Spinal cord (tissue), 9 donors: ENCODE measurements at regions not wholly inside any gene's neighbourhood (a gene's known extent, or its start where the extent isn't known, plus 50 kb on each side); places are given as distances from the start of the nearest gene placed in this dataset.

Experiments used
- DNase-seq, 6 donors: peaks; one replicate each; pipeline versions ENCODE4 v3.0.0 to v3.0.0-alpha.2; 2013 to 2015; ENCODE audit warnings: low spot score in 6 of 6, low read depth in 4 of 6
- H3K27ac ChIP-seq: one replicate; pipeline ENCODE4 v1.5.1; 2013; ENCODE audit warnings: low read depth, low read length, control low read depth
- H3K27me3 ChIP-seq: one replicate; pipeline ENCODE4 v1.6.1; 2013; ENCODE audit warnings: low read length; ENCODE audit not compliant: control insufficient read depth, insufficient read depth
- H3K36me3 ChIP-seq: one replicate; pipeline ENCODE4 v1.6.1; 2013; ENCODE audit warnings: low read length; ENCODE audit not compliant: control insufficient read depth, insufficient read depth
- H3K4me1 ChIP-seq: one replicate; pipeline ENCODE4 v1.6.1; 2013; ENCODE audit warnings: low read length; ENCODE audit not compliant: control insufficient read depth, insufficient read depth
- H3K4me3 ChIP-seq: one replicate; pipeline ENCODE4 v1.5.1; 2013; ENCODE audit warnings: low read depth, low read length, control low read depth
- H3K9me3 ChIP-seq: one replicate; pipeline ENCODE4 v1.6.1; 2013; ENCODE audit warnings: low read length; ENCODE audit not compliant: control insufficient read depth, insufficient read depth
- WGBS: methylation state at CpG from one replicate; pipeline ENCODE4 v1.1.5; 2013; ENCODE audit warnings: missing lambda C conversion rate; ENCODE audit not compliant: insufficient coverage; 5-methylcytosine and 5-hydroxymethylcytosine counted together
- donor health status: healthy.

- 78% methylated on average over 5 of the region's 5 CpGs for WGBS
- no peak overlapping the region for H3K4me3 ChIP-seq
- H3K36me3 ChIP-seq = no peaks in the 10 kb centered on the region
These were observed 178.2 kb downstream of the TMEM132E start for GRCh38 chr17:34757611-34758010.

GRCh38 chr17:34757106-34757505 lies 177.7 kb downstream of the TMEM132E start:
- Histone ChIP-seq H3K27me3 (no peaks in the 10 kb centered on the region), H3K27ac (no peak overlapping the region), H3K4me1 (peaks cover 28% of the 10 kb centered on the region), H3K4me3 (no peak overlapping the region), H3K9me3 (no peaks in the 10 kb centered on the region), H3K36me3 (no peaks in the 10 kb centered on the region)
- 33% methylated on average over 1 of the region's 4 CpGs for WGBS
- no peak for DNase-seq

More at GRCh38 chr17:34757611-34758010, 178.2 kb downstream of the TMEM132E start:
- Histone ChIP-seq H3K27me3 (no peaks in the 10 kb centered on the region), H3K9me3 (no peaks in the 10 kb centered on the region), H3K4me1 (peaks cover 28% of the 10 kb centered on the region), H3K27ac (no peak overlapping the region)
- no peak for DNase-seq

GRCh38 chr17:34756637-34757021 lies 177.2 kb downstream of the TMEM132E start:
- no peak overlapping the region for H3K27ac ChIP-seq
- H3K4me3 ChIP-seq = no peak overlapping the region
- peak in 2 of 6 donors; percentile 59 to 73 for DNase-seq
- peaks cover 28% of the 10 kb centered on the region for H3K4me1 ChIP-seq
- no peaks in the 10 kb centered on the region for H3K9me3 ChIP-seq
- H3K27me3 ChIP-seq = no peaks in the 10 kb centered on the region
- no peaks in the 10 kb centered on the region for H3K36me3 ChIP-seq
- WGBS = 21% methylated on average over 4 of the region's 6 CpGs

GRCh38 chr17:34755981-34756636 lies 176.7 kb downstream of the TMEM132E start:
- Histone ChIP-seq H3K4me1 (peaks cover 23% of the 10 kb centered on the region), H3K27me3 (no peaks in the 10 kb centered on the region), H3K4me3 (no peak overlapping the region), H3K27ac (no peak overlapping the region), H3K9me3 (no peaks in the 10 kb centered on the region), H3K36me3 (no peaks in the 10 kb centered on the region)
- 57% methylated on average over 9 of the region's 12 CpGs for WGBS
- DNase-seq = no peak

- no peaks in the 10 kb centered on the region for H3K36me3 ChIP-seq
- H3K27ac ChIP-seq = no peak overlapping the region
- peaks cover 19% of the 10 kb centered on the region for H3K4me1 ChIP-seq
- H3K27me3 ChIP-seq = no peaks in the 10 kb centered on the region
- DNase-seq = no peak
- 95% methylated on average over 4 of the region's 7 CpGs for WGBS
- H3K9me3 ChIP-seq = no peaks in the 10 kb centered on the region
- no peak overlapping the region for H3K4me3 ChIP-seq
These were observed 176.0 kb downstream of the TMEM132E start for GRCh38 chr17:34755371-34755770.

- WGBS = no CpG with 5 or more reads among the region's 1 CpG
- H3K9me3 ChIP-seq = no peaks in the 10 kb centered on the region
- no peak overlapping the region for H3K27ac ChIP-seq
- no peak for DNase-seq
- no peaks in the 10 kb centered on the region for H3K4me1 ChIP-seq
- H3K4me3 ChIP-seq = no peak overlapping the region
- H3K36me3 ChIP-seq = no peaks in the 10 kb centered on the region
- H3K27me3 ChIP-seq = no peaks in the 10 kb centered on the region
These were observed 170.6 kb downstream of the TMEM132E start for GRCh38 chr17:34750004-34750403.

- Histone ChIP-seq H3K27ac (no peak overlapping the region), H3K4me3 (no peak overlapping the region), H3K4me1 (peaks cover 11% of the 10 kb centered on the region), H3K36me3 (no peaks in the 10 kb centered on the region), H3K9me3 (no peaks in the 10 kb centered on the region), H3K27me3 (peaks cover 3% of the 10 kb centered on the region)
- WGBS = 68% methylated on average over 8 of the region's 8 CpGs
- DNase-seq = no peak
These were observed 162.6 kb downstream of the TMEM132E start for GRCh38 chr17:34741967-34742366.

- Histone ChIP-seq H3K4me3 (no peak overlapping the region), H3K9me3 (no peaks in the 10 kb centered on the region), H3K27ac (no peak overlapping the region), H3K36me3 (no peaks in the 10 kb centered on the region), H3K27me3 (peaks cover 3% of the 10 kb centered on the region), H3K4me1 (peaks cover 13% of the 10 kb centered on the region)
- no CpG with 5 or more reads among the region's 8 CpGs for WGBS
- DNase-seq = peak in 2 of 6 donors; percentile 82 to 83
These were observed 161.5 kb downstream of the TMEM132E start for GRCh38 chr17:34740565-34741520.

- no peaks in the 10 kb centered on the region for H3K9me3 ChIP-seq
- peaks cover 13% of the 10 kb centered on the region for H3K4me1 ChIP-seq
- no peak for DNase-seq
- no peak overlapping the region for H3K27ac ChIP-seq
- H3K27me3 ChIP-seq = peaks cover 3% of the 10 kb centered on the region
- H3K36me3 ChIP-seq = no peaks in the 10 kb centered on the region
- H3K4me3 ChIP-seq = no peak overlapping the region
- WGBS = 75% methylated on average over 5 of the region's 5 CpGs
These were observed 160.0 kb downstream of the TMEM132E start for GRCh38 chr17:34739386-34739785.
